Panc1 (cell line): ENCODE measurements at regions not wholly inside any gene's neighbourhood (a gene's known extent, or its start where the extent isn't known, plus 50 kb on each side); places are given as distances from the start of the nearest gene placed in this dataset.

Source experiments
- ATAC-seq: fragments of 200-7000 bp; cut with Tn5 transposase; 2 replicates; pipeline ENCODE4 v1.9.1; 2020; ENCODE audit warnings: mild to moderate bottlenecking, moderate library complexity
- BruUV-seq: library from RNA; stranded (reverse); fragments of 400-500 nt; replicated peaks from 2 replicates; lab custom pipeline; 2021; lab: Mats Ljungman, UMichigan
- CTCF ChIA-PET: fragments of 300-600 bp; sonication (Branson Sonifier 250); formaldehyde crosslinking; loops from one replicate; lab custom pipeline; 2022; ENCODE audit warnings: antibody characterized with exemption; lab: Charles Lee
- POLR2A ChIA-PET: fragments of 300-600 bp; sonication (Branson Sonifier 250); formaldehyde crosslinking; loops from one replicate; lab custom pipeline; 2022; ENCODE audit warnings: antibody characterized with exemption; lab: Charles Lee
- DNase-seq: peaks from one replicate; pipeline ENCODE4 v3.0.0-alpha.2; 2010; ENCODE audit warnings: low read depth, low spot score
- H3K27ac ChIP-seq: 2 replicates; pipeline ENCODE4 v1.5.1; 2011; ENCODE audit warnings: mild to moderate bottlenecking, low read length, inconsistent platforms
- H3K27me3 ChIP-seq: fragments of 200-500 bp; sonication (Bioruptor generic); 2 replicates; pipeline ENCODE4 v1.6.0; 2014; ENCODE audit warnings: low read length, inconsistent platforms; ENCODE audit not compliant: control insufficient read depth, insufficient read depth
- H3K36me3 ChIP-seq: fragments of 200-500 bp; sonication (Bioruptor generic); 2 replicates; pipeline ENCODE4 v1.5.1; 2014; ENCODE audit warnings: inconsistent platforms, mild to moderate bottlenecking, low read length, moderate library complexity; ENCODE audit not compliant: control insufficient read depth, insufficient read depth
- H3K4me1 ChIP-seq: 2 replicates; pipeline ENCODE4 v1.5.1; 2011; ENCODE audit warnings: inconsistent platforms, mild to moderate bottlenecking, low read length, moderate library complexity; ENCODE audit not compliant: control insufficient read depth, insufficient read depth
- H3K4me3 ChIP-seq, 2 experiments: 2 replicates each; pipeline ENCODE4 v1.5.1; 2011 to 2012; ENCODE audit warnings: low read depth in 2 of 2, low read length in 2 of 2, mild to moderate bottlenecking in 2 of 2, inconsistent platforms in 1 of 2, moderate library complexity in 1 of 2
- H3K9me3 ChIP-seq: fragments of 200-500 bp; sonication (Bioruptor generic); 2 replicates; pipeline ENCODE4 v1.5.1; 2014; ENCODE audit warnings: low read depth, mild to moderate bottlenecking, inconsistent platforms, low read length, moderate library complexity; ENCODE audit not compliant: control insufficient read depth, insufficient read depth
- POLR2AphosphoS5 ChIP-seq: IDR thresholded peaks from 2 replicates; pipeline ENCODE4 v1.6.1; 2012; ENCODE audit warnings: mild to moderate bottlenecking, low read depth, low read length, moderate library complexity
- SIN3A ChIP-seq: IDR thresholded peaks from 2 replicates; pipeline ENCODE4 v1.6.1; 2012; ENCODE audit warnings: low read depth, mild to moderate bottlenecking, low read length, moderate library complexity, borderline replicate concordance; ENCODE audit not compliant: insufficient read depth
- TCF7L2 ChIP-seq: IDR thresholded peaks from 2 replicates; pipeline ENCODE4 v1.6.1; 2011; ENCODE audit warnings: mild to moderate bottlenecking, low read depth, low read length, inconsistent platforms
- in situ Hi-C: cut with HindIII; loops from 2 replicates; pipeline ENCODE4 v1.10.0; 2016; ENCODE audit warnings: low sequenced_read_pairs, low pct_unique_long_range_greater_than_20kb
- intact Hi-C: fragments of 100-400 bp; cut with micrococcal nuclease; formaldehyde crosslinking; loops from one replicate; pipeline ENCODE4 v1.10.0; 2022; ENCODE audit not compliant: unreplicated experiment
- TF ChIP-seq, protein P1 (sequence below): fragments of 450-650 bp; IDR thresholded peaks from 2 replicates; pipeline ENCODE4 v1.5.1; 2017; ENCODE audit warnings: mild to moderate bottlenecking
- TF ChIP-seq, protein P2 (sequence below), 2 experiments: IDR thresholded peaks; 2 replicates each; pipeline ENCODE4 v1.6.1; 2011 to 2012; ENCODE audit warnings: low read depth in 2 of 2, control low read depth in 1 of 2, low read length in 1 of 2, mild to moderate bottlenecking in 1 of 2, moderate library complexity in 1 of 2; ENCODE audit not compliant: insufficient read depth in 1 of 2

- TF ChIP-seq, protein P1, sequence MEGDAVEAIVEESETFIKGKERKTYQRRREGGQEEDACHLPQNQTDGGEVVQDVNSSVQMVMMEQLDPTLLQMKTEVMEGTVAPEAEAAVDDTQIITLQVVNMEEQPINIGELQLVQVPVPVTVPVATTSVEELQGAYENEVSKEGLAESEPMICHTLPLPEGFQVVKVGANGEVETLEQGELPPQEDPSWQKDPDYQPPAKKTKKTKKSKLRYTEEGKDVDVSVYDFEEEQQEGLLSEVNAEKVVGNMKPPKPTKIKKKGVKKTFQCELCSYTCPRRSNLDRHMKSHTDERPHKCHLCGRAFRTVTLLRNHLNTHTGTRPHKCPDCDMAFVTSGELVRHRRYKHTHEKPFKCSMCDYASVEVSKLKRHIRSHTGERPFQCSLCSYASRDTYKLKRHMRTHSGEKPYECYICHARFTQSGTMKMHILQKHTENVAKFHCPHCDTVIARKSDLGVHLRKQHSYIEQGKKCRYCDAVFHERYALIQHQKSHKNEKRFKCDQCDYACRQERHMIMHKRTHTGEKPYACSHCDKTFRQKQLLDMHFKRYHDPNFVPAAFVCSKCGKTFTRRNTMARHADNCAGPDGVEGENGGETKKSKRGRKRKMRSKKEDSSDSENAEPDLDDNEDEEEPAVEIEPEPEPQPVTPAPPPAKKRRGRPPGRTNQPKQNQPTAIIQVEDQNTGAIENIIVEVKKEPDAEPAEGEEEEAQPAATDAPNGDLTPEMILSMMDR = no peak
- TF ChIP-seq POLR2AphosphoS5 (no peak), TCF7L2 (no peak), SIN3A (no peak)
- TF ChIP-seq, protein P2, sequence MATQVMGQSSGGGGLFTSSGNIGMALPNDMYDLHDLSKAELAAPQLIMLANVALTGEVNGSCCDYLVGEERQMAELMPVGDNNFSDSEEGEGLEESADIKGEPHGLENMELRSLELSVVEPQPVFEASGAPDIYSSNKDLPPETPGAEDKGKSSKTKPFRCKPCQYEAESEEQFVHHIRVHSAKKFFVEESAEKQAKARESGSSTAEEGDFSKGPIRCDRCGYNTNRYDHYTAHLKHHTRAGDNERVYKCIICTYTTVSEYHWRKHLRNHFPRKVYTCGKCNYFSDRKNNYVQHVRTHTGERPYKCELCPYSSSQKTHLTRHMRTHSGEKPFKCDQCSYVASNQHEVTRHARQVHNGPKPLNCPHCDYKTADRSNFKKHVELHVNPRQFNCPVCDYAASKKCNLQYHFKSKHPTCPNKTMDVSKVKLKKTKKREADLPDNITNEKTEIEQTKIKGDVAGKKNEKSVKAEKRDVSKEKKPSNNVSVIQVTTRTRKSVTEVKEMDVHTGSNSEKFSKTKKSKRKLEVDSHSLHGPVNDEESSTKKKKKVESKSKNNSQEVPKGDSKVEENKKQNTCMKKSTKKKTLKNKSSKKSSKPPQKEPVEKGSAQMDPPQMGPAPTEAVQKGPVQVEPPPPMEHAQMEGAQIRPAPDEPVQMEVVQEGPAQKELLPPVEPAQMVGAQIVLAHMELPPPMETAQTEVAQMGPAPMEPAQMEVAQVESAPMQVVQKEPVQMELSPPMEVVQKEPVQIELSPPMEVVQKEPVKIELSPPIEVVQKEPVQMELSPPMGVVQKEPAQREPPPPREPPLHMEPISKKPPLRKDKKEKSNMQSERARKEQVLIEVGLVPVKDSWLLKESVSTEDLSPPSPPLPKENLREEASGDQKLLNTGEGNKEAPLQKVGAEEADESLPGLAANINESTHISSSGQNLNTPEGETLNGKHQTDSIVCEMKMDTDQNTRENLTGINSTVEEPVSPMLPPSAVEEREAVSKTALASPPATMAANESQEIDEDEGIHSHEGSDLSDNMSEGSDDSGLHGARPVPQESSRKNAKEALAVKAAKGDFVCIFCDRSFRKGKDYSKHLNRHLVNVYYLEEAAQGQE (IDR thresholded peaks at IDR 0.05; ENCODE audit: insufficient read depth in 1 of 2, low read depth in 2 of 2, low read length in 1 of 2) = no peak
- Histone ChIP-seq H3K4me1 (no peaks in the 10 kb centered on the region), H3K27ac (no peak overlapping the region), H3K4me3 (no peak overlapping the region), H3K27me3 (peaks cover 4% of the 10 kb centered on the region; the same call in 1 of the 2 replicates), H3K36me3 (no peaks in the 10 kb centered on the region), H3K9me3 (no peaks in the 10 kb centered on the region)
- ChIA-PET POLR2A (no interaction called here), CTCF (no interaction called here)
- in situ Hi-C loops = no loop called here
- no TSS peak for BruUV-seq
- intact Hi-C loops = no loop called here
- ATAC-seq (no peak), DNase-seq (no peak)
Measured at GRCh38 chr19:32265995-32266394, 79.4 kb upstream of the ZNF507 start.

DNA sequence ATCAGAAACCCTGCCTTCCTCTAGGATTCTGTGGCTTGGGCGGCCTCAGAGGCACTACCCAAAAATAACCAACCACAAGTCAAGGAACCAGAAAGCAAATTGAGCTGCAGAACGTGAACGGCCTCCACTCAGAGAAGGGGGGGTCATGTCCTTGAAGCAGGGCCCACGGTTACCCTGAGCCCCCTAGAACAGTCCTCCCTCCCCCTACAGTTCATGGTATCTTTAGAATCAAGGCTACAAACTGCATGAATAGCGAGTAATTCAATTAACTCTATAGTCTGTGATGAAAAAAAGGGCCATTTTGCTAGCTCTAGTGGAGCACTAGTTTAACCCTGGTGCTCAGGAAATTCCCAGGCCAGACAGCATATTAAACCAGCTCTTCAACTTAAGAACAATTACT lies 79.0 kb upstream of the ZNF507 start:
- ChIA-PET CTCF (no interaction called here), POLR2A (no interaction called here)
- Histone ChIP-seq H3K4me1 (no peaks in the 10 kb centered on the region), H3K36me3 (no peaks in the 10 kb centered on the region), H3K27me3 (peaks cover 4% of the 10 kb centered on the region), H3K9me3 (no peaks in the 10 kb centered on the region), H3K4me3 (no peak overlapping the region), H3K27ac (no peak overlapping the region)
- DNase-seq (no peak), ATAC-seq (no peak)
- TF ChIP-seq, protein P2 (IDR thresholded peaks at IDR 0.05; ENCODE audit: insufficient read depth in 1 of 2, low read depth in 2 of 2, low read length in 1 of 2) = no peak
- TF ChIP-seq POLR2AphosphoS5 (no peak), TCF7L2 (no peak), SIN3A (no peak)
- TF ChIP-seq, protein P1 = no peak
- no TSS peak for BruUV-seq
- in situ Hi-C loops = no loop called here
- intact Hi-C loops = no loop called here
